ENCODE measurements at regions not wholly inside any gene's neighbourhood (a gene's known extent, or its start where the extent isn't known, plus 50 kb on each side); places are given as distances from the start of the nearest gene placed in this dataset.

GRCh38 chr4:30943356-30943755 lies 223.2 kb downstream of the PCDH7 start:
- no peak for TF ChIP-seq CTCF (IDR thresholded peaks at IDR 0.05)
- no peak for TF ChIP-seq POLR2A (IDR thresholded peaks at IDR 0.05)
- no peak overlapping the region for H3K4me3 ChIP-seq
- H3K27ac ChIP-seq: no peak overlapping the region
- intact Hi-C loops (cut with DNase I; ENCODE audit: low total_unique reads): no loop called here
- no peak for DNase-seq
- 70 to 86% methylated on average over 2 of the region's 2 CpGs for WGBS, 2 donors
- no peaks in the 10 kb centered on the region for H3K27me3 ChIP-seq
- H3K4me1 ChIP-seq: no peaks in the 10 kb centered on the region
- H3K9me3 ChIP-seq: no peaks in the 10 kb centered on the region
- H3K36me3 ChIP-seq (ENCODE audit: low read depth, missing control alignments): no peaks in the 10 kb centered on the region

DNA sequence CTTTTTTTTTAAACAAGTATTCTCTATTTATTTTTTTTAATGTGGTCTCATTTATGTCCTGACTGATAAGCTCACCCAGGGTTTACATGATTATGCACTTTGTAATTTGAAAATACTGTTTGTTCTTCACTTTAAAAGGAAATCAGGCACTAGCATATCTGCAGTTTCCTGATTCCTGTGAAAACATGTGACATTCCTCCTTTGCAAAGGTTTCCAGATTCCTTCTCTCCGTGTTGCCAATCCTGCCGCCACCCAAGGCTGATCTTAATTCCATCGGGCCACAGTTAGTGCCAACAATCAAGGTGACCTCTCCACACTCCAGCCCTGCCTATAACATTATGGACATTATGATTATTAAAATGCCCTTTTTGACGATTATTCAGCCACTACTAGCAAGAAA lies 225.4 kb downstream of the PCDH7 start:
- WGBS, 2 donors: 49 to 52% methylated on average over 4 of the region's 4 CpGs
- DNase-seq: no peak
- Histone ChIP-seq H3K27ac (no peak overlapping the region), H3K36me3 (ENCODE audit: low read depth, missing control alignments) (no peaks in the 10 kb centered on the region), H3K4me3 (no peak overlapping the region), H3K27me3 (no peaks in the 10 kb centered on the region), H3K9me3 (no peaks in the 10 kb centered on the region), H3K4me1 (no peaks in the 10 kb centered on the region)
- intact Hi-C loops (cut with DNase I; ENCODE audit: low total_unique reads): no loop called here
- TF ChIP-seq CTCF (IDR thresholded peaks at IDR 0.05) (no peak), POLR2A (IDR thresholded peaks at IDR 0.05) (no peak)

- Histone ChIP-seq H3K9me3 (no peaks in the 10 kb centered on the region), H3K4me3 (no peak overlapping the region), H3K4me1 (no peaks in the 10 kb centered on the region), H3K27ac (no peak overlapping the region), H3K36me3 (ENCODE audit: low read depth, missing control alignments) (no peaks in the 10 kb centered on the region), H3K27me3 (no peaks in the 10 kb centered on the region)
- intact Hi-C loops (cut with DNase I; ENCODE audit: low total_unique reads): no loop called here
- TF ChIP-seq POLR2A (IDR thresholded peaks at IDR 0.05): no peak
- TF ChIP-seq CTCF (IDR thresholded peaks at IDR 0.05): no peak
- DNase-seq: no peak
- WGBS, 2 donors: 85 to 94% methylated on average over 2 of the region's 2 CpGs
Measured at GRCh38 chr4:30946288-30946687, 226.1 kb downstream of the PCDH7 start.

GRCh38 chr4:30948653-30949052 lies 228.5 kb downstream of the PCDH7 start:
- TF ChIP-seq POLR2A (IDR thresholded peaks at IDR 0.05) (no peak), CTCF (IDR thresholded peaks at IDR 0.05) (no peak)
- intact Hi-C loops (cut with DNase I; ENCODE audit: low total_unique reads): no loop called here
- no peak for DNase-seq
- no peaks in the 10 kb centered on the region for H3K27me3 ChIP-seq
- 82 to 85% methylated on average over 3 of the region's 3 CpGs for WGBS, 2 donors
- no peaks in the 10 kb centered on the region for H3K36me3 ChIP-seq (ENCODE audit: low read depth, missing control alignments)
- no peaks in the 10 kb centered on the region for H3K4me1 ChIP-seq
- no peak overlapping the region for H3K4me3 ChIP-seq
- H3K9me3 ChIP-seq: no peaks in the 10 kb centered on the region
- no peak overlapping the region for H3K27ac ChIP-seq

GRCh38 chr4:30950737-30951136 lies 230.6 kb downstream of the PCDH7 start:
- Histone ChIP-seq H3K4me3 (no peak overlapping the region), H3K27ac (no peak overlapping the region), H3K9me3 (no peaks in the 10 kb centered on the region), H3K4me1 (no peaks in the 10 kb centered on the region), H3K27me3 (no peaks in the 10 kb centered on the region), H3K36me3 (ENCODE audit: low read depth, missing control alignments) (no peaks in the 10 kb centered on the region)
- intact Hi-C loops (cut with DNase I; ENCODE audit: low total_unique reads): no loop called here
- no peak for DNase-seq
- TF ChIP-seq CTCF (IDR thresholded peaks at IDR 0.05): no peak
- 81 to 85% methylated on average over 3 of the region's 3 CpGs for WGBS, 2 donors
